ENCODE measurements at regions not wholly inside any gene's neighbourhood (a gene's known extent, or its start where the extent isn't known, plus 50 kb on each side); places are given as distances from the start of the nearest gene placed in this dataset.

DNA sequence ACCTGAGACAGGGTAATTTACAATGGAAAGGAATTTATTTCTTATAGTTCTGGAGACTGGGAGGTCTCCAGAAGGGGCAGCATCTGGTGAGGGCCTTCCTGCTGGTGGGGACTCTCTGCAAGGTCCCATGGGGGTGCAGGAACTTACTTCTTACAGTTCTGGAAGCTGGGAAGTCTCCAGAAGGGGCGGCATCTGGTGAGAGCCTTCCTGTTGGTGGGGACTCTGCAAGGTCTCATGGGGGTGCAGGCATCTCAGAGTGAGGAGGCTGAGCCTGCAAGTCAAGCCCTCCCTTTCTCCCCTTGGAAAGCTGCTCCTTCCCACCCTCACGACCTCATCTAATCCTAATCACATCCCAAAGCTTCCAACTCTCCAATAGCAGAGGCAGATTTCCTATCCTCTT, 157.4 kb downstream of the FOXL1 start:
- TF ChIP-seq POLR2A (IDR thresholded peaks at IDR 0.05; ENCODE audit: low read length), result no peak
- TF ChIP-seq GATA1 (IDR thresholded peaks at IDR 0.05; ENCODE audit: low read depth, low read length), result no peak

Measured in erythroblast (primary cell).